Breast epithelium (tissue), 3 donors: ENCODE measurements at regions not wholly inside any gene's neighbourhood (a gene's known extent, or its start where the extent isn't known, plus 50 kb on each side); places are given as distances from the start of the nearest gene placed in this dataset.

Experiments
- CTCF ChIP-seq, 3 donors: fragments of 450-650 bp; IDR thresholded peaks; one replicate each; pipeline ENCODE4 v1.5.1; 2016 to 2017; ENCODE audit warnings: antibody characterized with exemption in 3 of 3, mild to moderate bottlenecking in 3 of 3, moderate library complexity in 3 of 3
- POLR2A ChIP-seq: fragments of 450-650 bp; IDR thresholded peaks from one replicate; pipeline ENCODE4 v1.6.1; 2016; ENCODE audit warnings: antibody characterized with exemption, mild to moderate bottlenecking, moderate library complexity
- POLR2AphosphoS5 ChIP-seq, 3 donors: sonication (generic); formaldehyde crosslinking; IDR thresholded peaks; one replicate each; pipeline ENCODE4 v1.6.1; 2017; ENCODE audit warnings: antibody characterized with exemption in 3 of 3

DNA sequence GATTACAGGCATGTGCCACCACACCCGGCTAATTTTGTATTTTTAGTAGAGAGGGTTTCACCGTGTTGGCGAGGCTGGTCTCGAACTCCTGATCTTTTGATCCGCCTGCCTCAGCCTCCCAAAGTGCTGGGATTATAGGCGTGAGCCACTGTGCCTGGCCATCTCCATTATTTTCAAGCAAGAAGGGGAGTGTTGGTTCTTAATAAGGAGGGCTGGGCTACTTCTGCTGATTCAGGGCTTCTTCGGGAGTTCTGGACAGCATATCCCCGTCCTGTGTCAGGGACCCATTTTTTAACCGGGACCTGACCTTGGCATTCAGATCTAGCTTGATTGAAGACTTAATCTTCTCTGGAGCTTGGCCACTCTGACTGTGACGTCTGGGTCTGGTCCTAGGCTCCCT, 74.1 kb upstream of the SYN2 start:
- no peak for TF ChIP-seq POLR2A
- TF ChIP-seq CTCF (IDR thresholded peaks at IDR 0.05), result no peak
- TF ChIP-seq POLR2AphosphoS5 (IDR thresholded peaks at IDR 0.05), result no peak
